ENCODE measurements at regions not wholly inside any gene's neighbourhood (a gene's known extent, or its start where the extent isn't known, plus 50 kb on each side); places are given as distances from the start of the nearest gene placed in this dataset.

DNA sequence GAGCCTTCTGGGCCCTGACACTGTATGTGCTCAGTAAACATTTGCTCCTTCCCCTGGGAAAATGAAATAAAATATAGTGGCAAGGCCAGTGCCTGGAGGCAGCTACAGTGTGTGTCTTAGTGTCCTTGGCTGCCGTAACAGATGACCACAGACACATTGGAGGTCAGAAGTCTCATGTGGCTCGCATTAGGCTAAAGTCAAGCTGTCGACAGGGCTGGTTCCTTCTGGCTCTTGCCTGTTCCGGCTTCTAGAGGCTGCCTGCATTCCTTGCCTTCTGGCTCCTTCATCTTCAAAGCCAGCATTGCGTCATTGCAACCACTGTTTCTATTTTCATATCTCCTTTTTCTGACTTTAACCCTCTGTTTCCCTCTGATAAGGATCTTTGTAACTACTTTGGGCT is 83.6 kb upstream of the STX18 start:
- no peak for DNase-seq

DNA sequence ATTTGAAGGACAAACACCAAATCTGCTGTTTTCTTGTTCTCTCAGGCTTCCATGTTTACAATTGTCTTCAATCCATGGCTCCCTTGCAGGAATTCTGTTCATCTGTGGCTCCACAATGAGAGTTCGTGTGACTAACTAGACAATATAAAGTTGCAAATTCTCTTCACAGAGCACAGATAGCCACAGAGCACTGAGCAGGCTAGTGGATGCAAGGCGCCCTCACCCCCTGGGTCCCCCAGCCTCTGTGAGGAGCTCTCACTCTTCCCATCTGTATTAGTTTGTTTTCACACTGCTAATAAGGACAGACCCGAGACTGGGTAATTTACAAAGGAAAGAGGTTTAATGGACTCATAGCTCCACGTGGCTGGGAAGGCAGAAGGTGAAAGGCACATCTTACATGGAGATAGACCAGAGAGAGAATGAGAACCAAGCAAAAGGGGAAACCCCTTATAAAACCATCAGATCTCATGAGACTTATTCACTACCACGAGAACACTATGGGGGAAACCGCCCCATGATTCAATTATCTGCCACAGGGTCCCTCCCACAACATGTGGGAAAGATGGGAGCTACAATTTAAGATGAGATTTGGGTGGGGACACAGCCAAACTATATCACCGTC is 82.5 kb upstream of the STX18 start:
- DNase-seq = peak in 1 of 2 donors; percentile 1

DNA sequence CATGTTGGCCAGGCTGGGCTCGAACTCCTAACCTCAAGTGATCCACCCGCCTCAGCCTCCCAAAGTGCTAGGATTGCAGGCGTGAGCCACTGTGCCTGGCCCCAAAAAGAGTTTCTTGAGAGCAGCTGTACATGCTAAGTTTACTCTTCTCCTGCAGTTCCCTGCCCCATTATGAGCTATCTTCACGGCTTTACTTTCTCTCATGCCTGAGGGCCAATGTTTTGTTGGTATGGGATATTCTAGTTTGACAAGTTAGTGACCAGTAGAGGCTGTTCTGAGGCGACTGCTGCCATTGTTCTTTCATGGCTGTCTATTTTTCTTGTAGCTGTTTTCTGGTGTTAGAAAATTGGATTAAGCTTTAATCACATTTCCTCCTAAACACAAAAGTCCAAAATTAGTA is 78.0 kb upstream of the STX18 start:
- DNase-seq = no peak

DNA sequence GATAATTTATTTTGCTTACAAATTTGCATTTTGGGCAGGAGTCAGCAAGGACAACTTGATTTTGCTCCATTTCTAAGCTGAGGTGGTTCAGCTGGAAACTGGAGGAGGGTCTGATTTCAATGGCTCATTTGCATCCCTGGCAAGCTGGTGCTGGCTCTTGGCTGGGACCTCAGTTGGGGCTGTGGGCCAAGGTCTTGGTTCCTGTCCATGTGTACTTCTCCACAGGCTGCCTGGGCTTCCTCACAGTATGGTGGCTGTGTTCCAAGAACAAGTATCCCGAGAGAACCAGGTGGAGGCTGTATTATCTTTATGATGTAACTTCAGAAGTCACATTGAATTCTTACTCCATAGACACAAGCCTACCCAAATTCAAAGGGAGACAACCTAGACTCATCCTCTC is 77.0 kb upstream of the STX18 start:
- DNase-seq = no peak

DNA sequence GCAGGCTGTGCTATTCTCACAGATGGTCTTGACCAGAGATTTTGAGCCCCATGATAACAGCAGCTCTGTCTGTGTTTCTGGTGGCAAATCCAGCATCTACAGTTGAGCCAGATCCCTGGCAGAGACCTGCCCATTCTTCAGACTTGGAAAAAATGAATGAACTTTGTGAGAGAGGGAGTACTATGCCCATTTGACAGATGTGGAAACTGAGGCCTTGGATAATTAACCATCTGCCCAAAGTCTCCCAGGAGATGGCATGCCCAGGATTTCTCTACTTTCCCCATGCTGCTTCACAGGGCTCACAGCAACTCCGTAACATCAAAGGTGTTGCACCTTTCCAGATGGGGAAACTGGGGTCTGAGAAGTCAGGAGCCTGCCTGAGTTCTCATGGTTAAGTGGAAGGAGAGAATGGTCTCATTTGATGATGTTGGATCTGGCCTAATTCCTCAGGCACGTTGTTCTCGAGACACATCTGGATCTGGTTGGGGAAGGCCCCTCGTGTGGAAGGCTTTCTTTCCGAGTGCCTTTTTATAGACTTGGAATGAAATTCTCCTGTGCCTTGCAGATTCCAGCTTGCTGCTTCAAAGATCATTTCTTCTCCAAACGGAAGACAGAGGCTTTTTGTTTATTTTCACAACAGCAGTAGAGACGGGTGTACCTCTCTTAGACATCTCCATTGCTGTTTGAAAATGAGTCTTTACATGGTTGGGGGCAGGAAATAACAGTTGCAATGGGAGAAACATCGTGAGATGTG is 73.3 kb upstream of the STX18 start:
- no peak for DNase-seq

DNA sequence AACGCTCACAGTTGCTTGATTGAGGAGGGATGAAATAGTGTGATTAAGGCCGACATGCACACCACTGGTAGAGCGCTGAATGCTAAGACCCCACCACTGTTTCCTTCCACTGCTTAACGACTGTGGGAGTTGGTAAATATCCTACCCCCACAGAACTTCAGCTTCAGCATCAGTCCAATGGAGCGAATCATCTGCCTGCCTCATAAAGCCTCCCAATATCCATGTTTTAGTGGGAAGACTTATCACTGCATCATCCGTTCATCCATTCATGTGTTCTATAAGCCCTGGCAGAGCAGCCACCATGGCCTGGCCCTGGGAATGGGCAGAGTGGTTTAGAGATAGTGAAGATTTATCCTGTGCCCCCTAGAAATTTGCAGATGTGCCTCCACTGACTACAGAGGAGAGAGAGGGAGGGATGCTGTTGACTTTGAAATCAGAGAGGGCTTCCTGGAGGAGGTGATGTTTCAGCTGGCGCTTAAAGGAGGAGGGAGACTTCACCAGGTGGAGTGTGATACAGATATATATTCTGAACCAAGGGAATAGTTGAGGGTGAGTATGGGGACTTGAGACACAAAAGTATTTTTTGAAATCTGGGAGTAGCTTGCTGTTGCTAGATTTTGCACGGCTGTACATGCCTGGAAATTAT is 71.9 kb upstream of the STX18 start:
- DNase-seq = no peak

DNA sequence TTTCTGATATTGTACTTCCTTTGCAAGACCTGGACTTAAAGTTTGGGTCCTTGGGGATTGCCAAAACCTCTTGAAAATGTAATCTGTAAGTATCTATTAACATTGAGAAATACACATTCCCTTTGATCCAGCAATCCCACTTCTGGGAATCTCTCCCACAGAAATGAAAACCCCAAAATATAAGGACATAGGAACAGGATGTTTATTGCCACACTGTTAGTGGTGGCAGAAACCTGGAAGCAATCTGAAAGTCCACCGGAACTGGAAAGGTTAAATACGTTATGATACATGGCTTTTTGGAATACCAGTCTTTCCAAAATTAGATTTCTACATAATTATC is 71.2 kb upstream of the STX18 start:
- DNase-seq = no peak

DNA sequence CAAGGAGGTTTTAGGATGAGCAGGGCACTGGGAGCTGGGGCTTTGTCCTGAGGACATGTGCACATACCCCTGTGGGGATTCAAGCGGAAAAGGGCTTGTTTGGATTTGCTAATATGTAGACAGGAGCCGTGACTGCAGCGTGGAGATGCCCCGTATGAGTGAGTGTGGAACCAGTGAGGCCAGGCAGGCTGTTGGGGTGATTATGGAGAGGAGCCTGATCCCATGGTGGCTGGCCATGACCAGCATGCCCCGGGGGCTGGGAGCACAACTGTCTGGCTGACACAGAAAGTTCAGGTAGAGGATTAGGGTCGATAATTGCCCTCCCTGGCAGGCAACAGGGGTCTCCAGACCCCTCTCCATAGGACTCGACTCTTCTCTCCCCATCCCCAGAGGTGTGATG is 68.8 kb upstream of the STX18 start:
- no peak for DNase-seq

DNA sequence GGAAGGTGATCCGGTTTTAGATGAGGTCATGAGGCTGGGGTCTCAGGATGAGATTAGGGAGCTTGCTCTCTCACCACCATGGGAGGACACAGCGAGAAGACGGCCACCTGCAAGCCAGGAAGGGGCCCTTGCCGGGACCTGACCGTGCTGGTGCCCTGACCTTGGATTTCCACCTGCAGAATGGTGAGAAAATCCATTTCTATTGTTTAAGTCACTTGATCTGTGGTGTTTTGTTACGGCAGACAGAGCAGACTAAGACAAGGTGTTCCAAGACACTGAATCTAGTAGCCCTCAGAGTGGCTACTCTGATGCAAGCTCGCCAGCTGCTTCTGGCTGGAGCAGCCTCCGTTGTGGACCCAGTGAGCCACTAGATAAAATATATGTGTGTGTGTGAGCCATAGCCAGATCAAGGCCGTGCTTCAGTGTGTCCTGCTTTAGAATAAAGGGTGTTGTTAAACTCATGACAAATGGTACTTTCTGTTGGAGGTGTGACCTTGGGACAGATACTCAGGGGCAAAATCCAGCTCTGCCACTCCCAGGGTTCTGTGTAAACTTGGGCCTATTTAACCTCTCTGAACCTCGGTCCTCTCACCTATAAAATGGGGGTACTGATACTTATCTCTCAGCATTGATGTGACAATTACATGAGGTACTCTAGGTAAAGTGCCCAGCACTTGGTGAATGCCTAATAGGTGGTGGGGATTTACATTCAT is 67.9 kb upstream of the STX18 start:
- DNase-seq = no peak

DNA sequence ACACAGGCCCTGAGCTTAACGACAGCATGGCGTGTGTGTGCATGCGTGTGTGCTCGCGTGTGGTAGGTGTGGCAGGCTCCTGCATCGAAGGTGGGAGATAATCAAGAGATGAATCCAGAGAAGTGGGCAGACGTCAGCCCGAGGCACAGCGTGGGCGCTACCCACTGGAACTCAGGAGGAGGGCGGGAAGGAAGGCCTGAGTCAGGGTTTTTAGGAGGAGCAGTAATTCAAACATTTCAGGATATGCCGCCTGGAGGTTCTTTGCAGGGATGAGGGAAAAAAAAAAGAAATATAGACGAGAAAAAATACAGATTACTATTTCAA is 66.3 kb upstream of the STX18 start:
- DNase-seq = no peak

DNA sequence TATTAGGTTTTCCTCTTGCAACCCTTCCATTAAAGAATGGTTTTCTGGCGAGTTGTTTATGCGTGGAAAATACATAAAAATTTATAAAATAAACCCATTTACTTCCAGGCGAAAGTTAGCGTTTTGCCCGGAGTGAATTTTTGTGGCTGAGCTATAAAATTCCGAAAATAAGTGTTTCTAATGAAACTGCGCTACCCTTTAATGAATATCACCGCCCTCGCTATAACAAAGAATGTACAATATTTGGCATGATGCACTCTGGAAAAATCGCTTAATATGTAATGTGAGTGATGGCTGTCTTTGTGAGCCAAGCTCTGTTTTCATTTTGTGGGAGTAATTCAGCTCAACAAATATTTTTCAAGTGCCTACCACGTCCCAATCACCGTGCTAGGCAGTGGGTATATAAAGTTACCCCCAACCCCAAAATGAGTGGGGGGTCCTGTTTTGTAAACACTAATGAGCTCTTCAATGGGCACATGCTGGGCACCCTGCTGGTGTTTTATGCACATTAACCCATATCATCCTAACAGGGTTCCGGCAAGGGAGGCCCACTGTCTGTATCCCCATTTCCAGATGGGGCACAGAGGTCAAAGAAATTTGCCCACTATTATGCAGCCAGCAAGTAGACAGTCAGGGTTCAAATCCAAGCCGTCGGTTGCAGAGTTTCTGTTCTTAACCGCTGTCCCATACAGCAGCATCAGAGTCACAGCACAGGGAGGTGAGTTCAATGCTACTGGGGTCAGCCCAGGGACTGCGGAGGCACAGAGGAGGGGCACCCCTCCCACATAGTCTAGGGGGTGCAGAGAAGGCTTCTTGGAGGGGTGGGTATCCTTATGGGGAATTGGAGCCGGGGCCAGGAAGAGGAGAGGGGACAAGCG is 65.7 kb upstream of the STX18 start:
- no peak for DNase-seq

DNA sequence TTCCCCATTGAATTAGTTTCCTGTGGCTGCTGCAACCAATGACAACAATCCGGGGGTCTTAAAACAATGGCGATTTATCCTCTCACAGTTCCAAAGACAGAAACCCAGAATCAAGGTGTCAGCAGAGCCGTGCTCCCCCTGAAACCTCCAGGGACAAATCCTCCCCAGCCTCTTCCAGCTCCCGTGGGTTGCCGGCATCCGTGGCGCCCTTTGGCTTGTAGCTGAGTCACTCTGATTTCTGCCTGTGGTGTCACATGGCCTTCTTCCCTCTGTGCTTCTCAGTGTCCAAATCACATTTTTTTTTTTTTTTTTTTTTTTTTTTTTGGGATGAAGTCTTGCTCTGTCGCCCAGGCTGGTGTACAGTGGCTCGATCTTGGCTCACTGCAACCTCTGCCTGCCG is 64.5 kb upstream of the STX18 start:
- DNase-seq = peak; percentile 18 to 60

DNA sequence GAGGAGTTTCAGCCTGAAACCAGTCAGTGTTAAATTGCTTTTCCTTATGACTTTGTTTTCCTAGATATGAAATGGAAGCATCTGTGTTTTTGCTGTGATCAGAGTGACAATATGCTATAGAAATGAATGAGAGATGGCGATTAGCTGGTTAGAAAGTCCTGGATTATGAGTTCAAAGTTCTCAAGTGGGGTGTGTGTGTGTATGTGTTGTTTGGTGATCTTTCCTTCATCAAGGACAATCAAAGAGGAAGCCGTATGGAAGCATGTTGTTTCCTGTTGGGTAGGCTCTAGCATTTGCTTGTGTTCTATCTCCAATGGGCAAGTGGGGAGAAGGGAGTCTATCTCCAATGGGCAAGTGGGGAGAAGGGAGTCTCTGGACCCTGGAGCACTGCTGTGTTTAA is 64.0 kb upstream of the STX18 start:
- DNase-seq = no peak

DNA sequence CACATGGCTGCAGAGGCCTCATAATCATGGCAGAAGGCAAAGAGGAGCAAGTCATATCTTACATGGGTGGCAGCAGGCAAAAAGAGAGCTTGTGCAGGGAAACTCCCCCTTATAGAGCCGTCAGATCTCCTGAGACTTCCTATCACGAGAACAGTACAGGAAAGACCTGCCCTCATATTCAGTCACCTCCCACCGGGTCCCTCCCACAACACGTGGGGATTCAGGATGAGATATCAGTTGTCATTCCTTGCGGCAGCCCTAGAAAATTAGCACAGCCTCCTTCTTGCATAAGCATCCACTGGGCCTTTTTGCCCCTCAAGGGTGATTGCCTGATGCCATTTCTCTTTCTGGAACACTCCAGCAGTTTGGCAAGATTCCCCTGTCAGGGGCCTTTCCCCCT is 61.7 kb upstream of the STX18 start:
- no peak for DNase-seq

DNA sequence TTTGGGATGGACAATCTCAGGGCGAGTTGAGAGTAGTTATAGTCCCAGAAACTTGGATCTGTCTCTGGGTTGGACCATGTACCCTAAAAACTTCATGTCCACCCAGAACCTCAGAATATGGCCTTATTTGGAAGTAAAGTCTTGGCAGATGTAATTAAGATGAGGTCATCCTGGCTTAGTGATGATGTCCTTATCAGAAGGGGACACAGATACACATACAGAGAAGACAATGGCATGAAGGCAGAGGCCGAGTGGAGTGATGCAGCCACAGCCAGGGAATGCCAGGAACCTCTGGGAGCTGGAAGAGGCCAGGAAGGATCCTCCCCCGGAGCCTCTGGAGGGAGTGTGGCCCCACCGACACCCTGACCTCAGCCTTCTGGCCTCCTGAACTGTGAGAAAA is 61.2 kb upstream of the STX18 start:
- DNase-seq = no peak

DNA sequence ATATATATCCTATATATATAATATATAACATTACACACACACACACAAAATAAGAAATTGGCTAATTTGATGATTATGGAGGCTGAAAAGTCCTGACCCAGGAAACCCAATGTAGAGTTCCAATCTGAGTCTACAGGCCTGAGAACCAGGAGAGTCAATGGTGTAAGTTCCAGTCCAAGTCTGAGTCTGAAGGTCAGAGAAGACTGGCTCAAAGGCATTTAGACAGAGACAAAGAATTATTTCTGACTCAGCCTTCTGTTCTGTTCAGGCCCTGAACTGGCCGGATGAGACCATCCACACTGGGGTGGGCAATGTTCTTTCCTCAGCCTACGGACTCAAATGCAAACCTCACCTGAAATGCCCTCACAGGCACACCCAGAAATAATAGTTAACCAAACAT is 60.6 kb upstream of the STX18 start:
- DNase-seq = no peak

DNA sequence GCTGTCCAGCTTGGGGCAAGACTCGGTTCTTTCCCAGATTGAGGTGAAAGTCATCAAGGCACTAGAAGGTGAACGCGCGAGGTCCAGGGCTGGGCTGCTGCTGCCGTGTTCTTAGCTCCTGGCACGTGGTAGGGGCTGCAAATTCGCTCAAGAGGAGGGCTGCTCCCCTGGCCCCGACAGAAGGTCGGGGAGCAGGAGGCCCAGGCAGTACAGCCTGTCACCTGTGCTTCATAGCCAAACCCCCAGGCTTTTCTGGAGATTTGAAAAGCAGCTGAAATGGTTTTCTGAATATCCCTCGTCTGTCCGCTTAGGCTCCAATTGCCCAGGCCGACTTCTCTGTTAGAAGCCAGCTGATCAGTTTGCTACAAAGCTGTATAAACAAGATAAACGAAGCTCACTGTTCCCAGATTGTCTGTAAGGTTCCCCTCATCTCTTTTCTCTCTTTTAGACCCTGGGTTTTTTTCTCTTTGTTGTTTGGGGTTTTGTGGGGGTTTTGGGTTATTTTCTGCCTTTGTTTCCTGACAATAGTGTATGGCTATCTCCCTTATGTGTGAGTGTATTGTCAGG is 60.0 kb upstream of the STX18 start:
- DNase-seq = no peak

DNA sequence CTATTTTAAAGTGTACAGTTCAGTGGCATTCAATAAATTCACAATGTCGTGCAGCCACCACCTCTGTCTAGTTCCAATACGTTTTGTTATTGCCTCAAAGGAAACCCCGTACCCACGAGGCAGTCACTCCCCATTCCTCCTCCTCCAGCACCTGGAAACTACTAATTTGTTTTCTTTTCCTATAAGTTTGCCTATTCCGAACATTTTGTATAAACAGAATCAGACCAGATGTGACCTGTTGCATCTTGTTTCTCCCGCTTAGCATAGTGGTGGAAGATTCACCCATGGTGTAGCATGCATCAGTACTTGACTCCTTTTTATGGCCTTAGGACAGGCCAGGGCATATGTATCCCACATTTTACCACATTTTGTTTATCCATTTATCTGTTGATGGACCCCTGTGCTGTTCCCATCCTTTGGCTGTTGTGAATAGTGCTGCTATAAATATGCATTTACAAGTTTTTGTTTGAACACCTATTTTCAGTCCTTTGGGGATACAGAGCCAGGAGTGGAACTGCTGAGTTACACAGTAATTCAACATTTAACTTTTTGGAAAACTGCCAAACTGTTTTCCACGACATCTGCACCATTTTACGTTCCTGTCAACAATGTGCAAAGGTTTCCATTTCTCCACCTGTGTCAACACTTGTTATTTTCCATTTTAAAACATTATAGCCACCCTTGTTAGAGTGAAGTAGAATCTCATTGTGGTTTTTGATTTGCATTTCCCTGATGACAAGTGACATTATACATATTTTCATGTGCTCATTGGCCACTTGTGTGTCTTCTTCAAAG is 57.8 kb upstream of the STX18 start:
- no peak for DNase-seq

DNA sequence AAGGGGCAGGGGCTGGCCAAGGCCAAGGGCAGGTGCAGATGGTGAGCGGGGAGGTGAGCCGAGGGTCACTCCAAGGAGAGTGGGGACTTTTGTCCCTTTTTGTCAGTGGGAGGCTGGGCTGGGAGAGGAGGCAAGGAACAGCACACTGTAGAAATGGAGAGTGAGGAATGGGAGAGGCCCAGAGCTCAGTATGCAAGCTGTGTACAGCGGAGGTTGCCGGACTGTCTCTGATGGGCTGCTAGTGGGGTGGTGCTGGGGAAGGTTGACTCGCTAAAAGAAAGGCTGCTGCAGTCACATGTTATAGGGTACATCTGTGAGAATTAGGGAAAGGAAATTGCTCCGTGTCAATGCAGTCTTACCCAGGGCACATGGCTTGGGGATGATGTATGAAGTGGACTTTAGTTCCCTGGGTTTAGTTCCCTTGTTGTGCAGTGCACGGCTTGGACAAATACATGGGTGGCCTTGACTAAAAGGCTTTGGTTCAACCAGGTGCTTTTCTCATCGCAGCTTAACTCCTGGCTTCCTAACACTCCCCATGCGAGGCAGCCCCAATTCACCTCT is 57.1 kb upstream of the STX18 start:
- DNase-seq = no peak

DNA sequence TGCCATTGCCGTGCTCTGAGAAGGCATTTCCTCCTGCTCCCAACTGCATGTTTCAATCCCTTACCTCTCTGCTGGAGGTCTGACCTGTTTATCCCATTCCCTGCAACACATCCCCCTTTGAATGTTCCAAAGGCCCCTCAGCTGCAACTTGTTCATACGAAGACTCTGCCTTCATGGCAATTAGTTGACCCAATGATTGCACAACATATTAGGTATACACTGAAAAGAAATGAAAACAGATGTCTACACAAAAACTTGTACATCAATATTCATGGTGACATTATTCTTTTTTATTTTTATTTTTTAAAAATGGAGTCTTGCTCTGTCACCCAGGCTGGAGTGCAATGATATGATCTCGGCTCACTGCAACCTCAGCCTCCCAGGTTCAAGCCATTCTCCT is 54.9 kb upstream of the STX18 start:
- no peak for DNase-seq

DNA sequence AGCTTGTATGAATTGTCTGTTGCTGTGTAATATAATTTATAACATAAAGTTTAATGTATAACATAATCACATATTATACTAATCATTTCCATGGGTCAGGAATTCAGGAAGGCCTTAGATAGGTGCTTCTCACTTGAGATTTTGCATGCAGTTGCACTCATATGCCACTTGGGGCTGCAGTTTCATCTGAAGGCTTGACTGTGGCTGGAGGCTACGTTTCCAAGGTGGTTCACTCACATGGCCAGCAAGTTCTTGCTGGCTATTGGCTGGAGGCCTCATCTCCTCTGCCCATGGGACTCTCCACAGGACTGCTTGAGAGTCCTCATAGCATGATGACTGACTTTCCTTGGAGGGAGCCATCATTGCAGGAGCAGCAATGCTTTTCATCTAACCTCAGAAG is 53.4 kb upstream of the STX18 start:
- no peak for DNase-seq
